Heart left ventricle (tissue), 13 donors: ENCODE measurements at regions not wholly inside any gene's neighbourhood (a gene's known extent, or its start where the extent isn't known, plus 50 kb on each side); places are given as distances from the start of the nearest gene placed in this dataset.

ENCODE experiments used
- CTCF ChIP-seq, 12 donors: fragments of 200-600 bp; sonication (generic) in 4 of 12; IDR thresholded peaks; one replicate each; pipeline versions ENCODE4 v1.5.0 to v1.8.0; 2018 to 2022; ENCODE audit warnings: antibody characterized with exemption in 12 of 12, mild to moderate bottlenecking in 5 of 12
- POLR2A ChIP-seq, 2 donors: fragments of 450-650 bp; IDR thresholded peaks; one replicate each; pipeline ENCODE4 v1.6.1; 2017; ENCODE audit warnings: antibody characterized with exemption in 2 of 2, mild to moderate bottlenecking in 2 of 2, moderate library complexity in 2 of 2
- donor health status: ischemic (EF 13 %, LVEDD 7.1; RV severe dilation, severe dysfunction).
- donor health status: DM: no; HTN: yes; CAD: no.
- donor health status: DM: no; HTN: no; CAD: no.
- donor health status: ischemic (EF 25% LVEDD 6.9; RV normal size, moderate dysfunction).
- donor health status: ischemic (EF 25% LVEDD 5.7; RV mildly dilated, moderate dysfunction).
- donor health status: ischemic (EF 35%, LVEDD 5.7; RV mildly dilated, moderate dysfunction).
- donor health status: nonischemic (EF 11% LVEDD 7.7; RV severe dilation, severe dysfunction).
- donor health status: DM: yes; HTN: yes; CAD: no.
- donor health status: PGD.
- donor health status: ischemic (EF 29% LVEDD 5.4; RV normal size, mild dysfunction).
- donor health status: nonischemic (EF 23%, LVEDD 6.1; RV moderate dilation, normal function).

GRCh38 chr21:24289539-24289938 lies 1317.7 kb downstream of the MRPL39 start:
- TF ChIP-seq CTCF (IDR thresholded peaks at IDR 0.05) = no peak
- no peak for TF ChIP-seq POLR2A (IDR thresholded peaks at IDR 0.05)
